Endothelial cell of umbilical vein (primary cell): ENCODE measurements at regions not wholly inside any gene's neighbourhood (a gene's known extent, or its start where the extent isn't known, plus 50 kb on each side); places are given as distances from the start of the nearest gene placed in this dataset.

Experiments used
- BruUV-seq: library from RNA; stranded (reverse); fragments of 400-500 nt; replicated peaks from 2 replicates; lab custom pipeline; 2021; lab: Mats Ljungman, UMichigan
- CTCF ChIA-PET: fragments of 300-600, 350-600 bp; sonication (Branson Sonifier 250); formaldehyde crosslinking; loops from one replicate; lab custom pipeline; 2021; ENCODE audit warnings: antibody characterized with exemption, inconsistent platforms; lab: Charles Lee
- POLR2A ChIA-PET: fragments of 300-600, 350-600 bp; sonication (Branson Sonifier 250); formaldehyde crosslinking; loops from one replicate; lab custom pipeline; 2021; ENCODE audit warnings: antibody characterized with exemption, inconsistent platforms; lab: Charles Lee
- DNase-seq: peaks from one replicate; pipeline ENCODE4 v3.0.0-alpha.2; 2011; ENCODE audit warnings: low read depth, low spot score
- FAIRE-seq: peaks from 2 replicates; lab custom pipeline; 2011; peaks lifted over from hg19 to GRCh38; lab: Jason Lieb, UNC
- H2AFZ ChIP-seq: 2 replicates; pipeline ENCODE4 v1.6.0; 2012; ENCODE audit warnings: low read depth, low read length, control low read depth, inconsistent platforms
- H3K27ac ChIP-seq: 2 replicates; pipeline ENCODE4 v1.5.1; 2011; ENCODE audit warnings: low read depth, mild to moderate bottlenecking, control low read depth, low read length, moderate library complexity; ENCODE audit not compliant: insufficient read depth
- H3K27me3 ChIP-seq, 2 experiments: 2 replicates each; pipeline versions ENCODE4 v1.6.0 to v1.6.1; 2011; ENCODE audit warnings: low read length in 2 of 2, mixed read lengths in 1 of 2; ENCODE audit not compliant: control insufficient read depth in 2 of 2, insufficient read depth in 2 of 2
- H3K36me3 ChIP-seq, 2 experiments: 2 replicates in 1 of 2; 3 replicates in 1 of 2; pipeline ENCODE4 v1.5.1; 2011; ENCODE audit warnings: low read length in 2 of 2, mild to moderate bottlenecking in 1 of 2, moderate library complexity in 1 of 2; ENCODE audit not compliant: control insufficient read depth in 2 of 2, insufficient read depth in 2 of 2; ENCODE audit errors: extremely low read depth in 1 of 2
- H3K4me1 ChIP-seq: 3 replicates; pipeline ENCODE4 v1.5.1; 2011; ENCODE audit warnings: mild to moderate bottlenecking, low read length; ENCODE audit not compliant: control insufficient read depth, insufficient read depth; ENCODE audit errors: extremely low read depth
- H3K4me2 ChIP-seq: 2 replicates; pipeline ENCODE4 v1.6.1; 2011; ENCODE audit warnings: low read length, control low read depth, mixed read lengths; ENCODE audit not compliant: insufficient read depth
- H3K4me3 ChIP-seq, 3 experiments: fragments of 200-600 bp in 1 of 3; sonication (generic), shearing (Covaris generic) in 1 of 3; replicated peaks in 1 of 3; 2 replicates each; pipeline ENCODE4 v1.5.1; 2011 to 2016; ENCODE audit warnings: control low read depth in 3 of 3, low read length in 3 of 3, mild to moderate bottlenecking in 2 of 3, inconsistent platforms in 1 of 3, low read depth in 1 of 3, moderate library complexity in 1 of 3; ENCODE audit not compliant: insufficient read depth in 1 of 3
- H3K79me2 ChIP-seq: 2 replicates; pipeline ENCODE4 v1.6.0; 2012; ENCODE audit warnings: low read length, inconsistent platforms; ENCODE audit not compliant: control insufficient read depth, insufficient read depth
- H3K9ac ChIP-seq: replicated peaks from 2 replicates; pipeline ENCODE3; 2011; ENCODE audit warnings: low read length, control low read depth; ENCODE audit not compliant: insufficient read depth; ENCODE audit errors: extremely low read depth
- H3K9me1 ChIP-seq: replicated peaks from 3 replicates; pipeline ENCODE4 v1.6.0; 2011; ENCODE audit warnings: mild to moderate bottlenecking, low read length; ENCODE audit not compliant: control insufficient read depth, insufficient read depth; ENCODE audit errors: extremely low read depth
- H3K9me3 ChIP-seq: replicated peaks from 2 replicates; pipeline ENCODE4 v1.5.1; 2012; ENCODE audit warnings: low read length, inconsistent platforms; ENCODE audit not compliant: control insufficient read depth, insufficient read depth
- H4K20me1 ChIP-seq: replicated peaks from 2 replicates; pipeline ENCODE3; 2011; ENCODE audit warnings: mild to moderate bottlenecking, low read length; ENCODE audit not compliant: control insufficient read depth, insufficient read depth; ENCODE audit errors: extremely low read depth
- EZH2 ChIP-seq: IDR thresholded peaks from 2 replicates; pipeline ENCODE4 v1.6.1; 2012; ENCODE audit warnings: borderline replicate concordance, low read depth, mild to moderate bottlenecking, moderate library complexity, low read length, inconsistent platforms; ENCODE audit not compliant: severe bottlenecking
- FOS ChIP-seq: IDR thresholded peaks from 2 replicates; pipeline ENCODE4 v1.6.1; 2011; ENCODE audit warnings: mild to moderate bottlenecking, low read length, moderate library complexity, borderline replicate concordance; ENCODE audit not compliant: insufficient read depth
- GATA2 ChIP-seq: IDR thresholded peaks from 2 replicates; pipeline ENCODE4 v1.7.0; 2011; ENCODE audit warnings: low read depth, mild to moderate bottlenecking, moderate library complexity, mixed read lengths, low read length; ENCODE audit not compliant: insufficient read length, insufficient read depth
- JUN ChIP-seq: IDR thresholded peaks from 2 replicates; pipeline ENCODE4 v1.6.1; 2011; ENCODE audit warnings: borderline replicate concordance, low read depth; ENCODE audit not compliant: insufficient read length, insufficient read depth
- MYC ChIP-seq: IDR thresholded peaks from one replicate; pipeline ENCODE4 v1.6.1; 2011; ENCODE audit warnings: mild to moderate bottlenecking, low read depth, low read length
- POLR2A ChIP-seq: IDR thresholded peaks from 2 replicates; pipeline ENCODE4 v1.6.1; 2012; ENCODE audit warnings: low read depth, mild to moderate bottlenecking, control low read depth, low read length
- POLR2AphosphoS5 ChIP-seq: IDR thresholded peaks from 2 replicates; pipeline ENCODE4 v1.6.1; 2012; ENCODE audit warnings: low read depth, mild to moderate bottlenecking, control low read depth, low read length, moderate library complexity; ENCODE audit not compliant: insufficient read depth
- dilution Hi-C: fragments of 300-500 bp; cut with MboI; formaldehyde crosslinking; loops from one replicate; pipeline ENCODE4 v1.15.0; 2019; ENCODE audit warnings: low sequenced_read_pairs; ENCODE audit not compliant: extremely low pct_ligation_motif_present
- intact Hi-C: fragments of 100-400 bp; cut with micrococcal nuclease; formaldehyde crosslinking; loops from one replicate; pipeline ENCODE4 v1.10.0; 2022
- TF ChIP-seq, protein P1 (sequence below): IDR thresholded peaks from 2 replicates; pipeline ENCODE4 v1.6.1; 2011; ENCODE audit not compliant: insufficient read depth, insufficient read length
- TF ChIP-seq, protein P2 (sequence below), 2 donors: IDR thresholded peaks; 1 replicate in 1 of 2; 2 replicates in 1 of 2; pipeline ENCODE4 v1.5.1; 2011; ENCODE audit warnings: low read length in 2 of 2, mild to moderate bottlenecking in 2 of 2, moderate library complexity in 2 of 2, control low read depth in 1 of 2, inconsistent platforms in 1 of 2, low read depth in 1 of 2; ENCODE audit not compliant: insufficient read depth in 1 of 2; ENCODE audit errors: extremely low read depth in 1 of 2

DNA sequence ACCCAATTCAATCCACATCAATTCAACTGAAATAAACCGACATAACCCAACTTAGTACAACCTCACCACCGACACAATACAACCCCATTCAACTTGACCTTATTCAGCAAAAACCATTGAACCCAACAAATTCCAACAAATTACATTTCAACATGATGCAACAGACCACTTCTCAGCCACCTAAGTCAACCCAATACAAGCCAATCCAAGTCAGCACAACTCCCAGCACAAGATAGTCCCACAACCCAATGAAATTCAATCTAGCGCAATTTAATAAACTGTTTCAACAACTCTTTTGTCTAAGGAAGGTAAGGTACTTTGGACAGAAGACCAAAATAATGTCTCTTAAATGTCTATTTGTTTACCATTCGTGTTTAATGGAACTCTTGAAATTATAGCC lies 226.0 kb downstream of the MIAT start:
- BruUV-seq, result no TSS peak

DNA sequence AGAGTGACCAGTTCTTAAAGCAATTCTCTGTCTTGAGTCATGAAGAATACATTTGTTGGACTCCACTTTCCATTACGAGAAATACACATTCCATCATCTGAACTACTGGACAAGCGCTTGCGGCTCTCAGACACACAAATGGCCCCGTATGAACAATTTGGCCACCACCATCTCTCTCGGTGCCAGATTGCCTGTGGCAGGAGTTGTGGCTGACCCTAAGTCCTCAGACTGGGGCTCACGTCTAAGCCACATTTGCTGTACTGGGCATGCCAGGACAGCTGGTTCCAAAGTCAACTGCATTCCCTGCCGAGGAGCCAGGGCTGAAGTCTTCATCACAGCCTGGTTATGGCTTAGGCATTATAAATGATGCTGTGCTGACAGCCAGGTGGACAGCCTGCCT lies 227.5 kb downstream of the MIAT start:
- no peak for FAIRE-seq
- Histone ChIP-seq H4K20me1 (no peaks in the 10 kb centered on the region), H3K27me3 (no peaks in the 10 kb centered on the region), H3K9ac (no peak overlapping the region), H3K4me1 (no peaks in the 10 kb centered on the region), H3K4me3 (no peak overlapping the region), H3K9me3 (no peaks in the 10 kb centered on the region), H3K27ac (no peak overlapping the region), H3K36me3 (no peaks in the 10 kb centered on the region), H3K9me1 (no peaks in the 10 kb centered on the region), H2AFZ (no peak overlapping the region), H3K79me2 (no peaks in the 10 kb centered on the region), H3K4me2 (no peak overlapping the region)
- TF ChIP-seq GATA2 (no peak), MYC (no peak), FOS (no peak), JUN (no peak), POLR2A (no peak), EZH2 (no peak), POLR2AphosphoS5 (no peak)
- TF ChIP-seq, protein P1, sequence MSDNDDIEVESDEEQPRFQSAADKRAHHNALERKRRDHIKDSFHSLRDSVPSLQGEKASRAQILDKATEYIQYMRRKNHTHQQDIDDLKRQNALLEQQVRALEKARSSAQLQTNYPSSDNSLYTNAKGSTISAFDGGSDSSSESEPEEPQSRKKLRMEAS, result no peak
- TF ChIP-seq, protein P2, sequence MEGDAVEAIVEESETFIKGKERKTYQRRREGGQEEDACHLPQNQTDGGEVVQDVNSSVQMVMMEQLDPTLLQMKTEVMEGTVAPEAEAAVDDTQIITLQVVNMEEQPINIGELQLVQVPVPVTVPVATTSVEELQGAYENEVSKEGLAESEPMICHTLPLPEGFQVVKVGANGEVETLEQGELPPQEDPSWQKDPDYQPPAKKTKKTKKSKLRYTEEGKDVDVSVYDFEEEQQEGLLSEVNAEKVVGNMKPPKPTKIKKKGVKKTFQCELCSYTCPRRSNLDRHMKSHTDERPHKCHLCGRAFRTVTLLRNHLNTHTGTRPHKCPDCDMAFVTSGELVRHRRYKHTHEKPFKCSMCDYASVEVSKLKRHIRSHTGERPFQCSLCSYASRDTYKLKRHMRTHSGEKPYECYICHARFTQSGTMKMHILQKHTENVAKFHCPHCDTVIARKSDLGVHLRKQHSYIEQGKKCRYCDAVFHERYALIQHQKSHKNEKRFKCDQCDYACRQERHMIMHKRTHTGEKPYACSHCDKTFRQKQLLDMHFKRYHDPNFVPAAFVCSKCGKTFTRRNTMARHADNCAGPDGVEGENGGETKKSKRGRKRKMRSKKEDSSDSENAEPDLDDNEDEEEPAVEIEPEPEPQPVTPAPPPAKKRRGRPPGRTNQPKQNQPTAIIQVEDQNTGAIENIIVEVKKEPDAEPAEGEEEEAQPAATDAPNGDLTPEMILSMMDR (IDR thresholded peaks at IDR 0.05; ENCODE audit: extremely low read depth in 1 of 2, insufficient read depth in 1 of 2, low read depth in 1 of 2, low read length in 2 of 2), result no peak
- no peak for DNase-seq
- ChIA-PET CTCF (no interaction called here), POLR2A (no interaction called here)
- no TSS peak for BruUV-seq
- intact Hi-C loops, result no loop called here
- dilution Hi-C loops, result no loop called here

More for the DNA sequence above, 226.0 kb downstream of the MIAT start:
- Histone ChIP-seq H3K27ac (no peak overlapping the region), H3K9me3 (no peaks in the 10 kb centered on the region), H3K36me3 (no peaks in the 10 kb centered on the region), H2AFZ (no peak overlapping the region), H3K4me2 (no peak overlapping the region), H3K9ac (no peak overlapping the region), H3K4me3 (no peak overlapping the region), H3K9me1 (no peaks in the 10 kb centered on the region), H4K20me1 (no peaks in the 10 kb centered on the region), H3K4me1 (no peaks in the 10 kb centered on the region), H3K27me3 (peaks cover 0 to 5% of the 10 kb centered on the region in 2 experiments), H3K79me2 (no peaks in the 10 kb centered on the region)
- intact Hi-C loops (no loop called here), dilution Hi-C loops (no loop called here)
- POLR2A ChIA-PET, result no interaction called here
- FAIRE-seq (no peak), DNase-seq (no peak)
- TF ChIP-seq JUN, result no peak
- CTCF ChIA-PET, result interaction anchor here (0.6 kb wide), 1 partner anchor 35 kb away, joined by 3 read pairs; no protein-coding TSS in a partner anchor
